DND-41 (cell line): ENCODE measurements at regions not wholly inside any gene's neighbourhood (a gene's known extent, or its start where the extent isn't known, plus 50 kb on each side); places are given as distances from the start of the nearest gene placed in this dataset.

Source experiments
- CTCF ChIP-seq: IDR thresholded peaks from 2 replicates; pipeline ENCODE4 v1.5.1; 2012; ENCODE audit warnings: borderline replicate concordance, low read length, moderate library complexity, mild to moderate bottlenecking; ENCODE audit not compliant: poor library complexity, severe bottlenecking; ENCODE audit errors: extremely low read depth
- EZH2 ChIP-seq: IDR thresholded peaks from 3 replicates; pipeline ENCODE4 v1.6.1; 2012; ENCODE audit warnings: borderline replicate concordance, low read depth, mild to moderate bottlenecking, moderate library complexity, low read length, inconsistent platforms; ENCODE audit not compliant: severe bottlenecking

GRCh38 chr3:73950865-73951558 is 326.3 kb upstream of the PDZRN3 start:
- TF ChIP-seq EZH2 (no peak), CTCF (no peak)
